Breast epithelium (tissue), 4 donors: ENCODE measurements at regions not wholly inside any gene's neighbourhood (a gene's known extent, or its start where the extent isn't known, plus 50 kb on each side); places are given as distances from the start of the nearest gene placed in this dataset.

ENCODE experiments used
- DNase-seq, 2 donors: peaks; one replicate each; pipeline ENCODE4 v3.0.0-alpha.2; 2019; ENCODE audit warnings: low spot score in 2 of 2
- H3K27ac ChIP-seq, 2 donors: fragments of 200-600 bp; sonication (generic) in 1 of 2; one replicate each; pipeline ENCODE4 v1.5.1; 2016 to 2019; ENCODE audit warnings: mild to moderate bottlenecking in 1 of 2
- H3K27me3 ChIP-seq, 2 donors: fragments of 200-600 bp; sonication (generic) in 1 of 2; one replicate each; pipeline versions ENCODE4 v1.5.1 to v1.6.0; 2017 to 2019; ENCODE audit warnings: control low read depth in 1 of 2, mild to moderate bottlenecking in 1 of 2
- H3K36me3 ChIP-seq: fragments of 200-600 bp; one replicate; pipeline ENCODE4 v1.5.1; 2019
- H3K4me1 ChIP-seq, 2 donors: fragments of 200-600 bp; sonication (generic); one replicate each; pipeline ENCODE4 v1.5.1; 2016 to 2019; ENCODE audit warnings: control low read depth in 1 of 2
- H3K4me3 ChIP-seq, 3 donors: fragments of 200-600 bp; sonication (generic); 1 replicate in 2 of 3; 2 replicates in 1 of 3; pipeline ENCODE4 v1.5.1; 2016 to 2019; ENCODE audit warnings: mild to moderate bottlenecking in 3 of 3, moderate library complexity in 2 of 3
- H3K9me3 ChIP-seq, 2 donors: fragments of 200-600 bp; sonication (generic) in 1 of 2; one replicate each; pipeline ENCODE4 v1.5.1; 2016 to 2019; ENCODE audit warnings: control low read depth in 1 of 2
- CTCF ChIP-seq, 3 donors: fragments of 450-650 bp; IDR thresholded peaks; one replicate each; pipeline ENCODE4 v1.5.1; 2016 to 2017; ENCODE audit warnings: antibody characterized with exemption in 3 of 3, mild to moderate bottlenecking in 3 of 3, moderate library complexity in 3 of 3
- POLR2A ChIP-seq: fragments of 450-650 bp; IDR thresholded peaks from one replicate; pipeline ENCODE4 v1.6.1; 2016; ENCODE audit warnings: antibody characterized with exemption, mild to moderate bottlenecking, moderate library complexity
- POLR2AphosphoS5 ChIP-seq, 3 donors: sonication (generic); formaldehyde crosslinking; IDR thresholded peaks; one replicate each; pipeline ENCODE4 v1.6.1; 2017; ENCODE audit warnings: antibody characterized with exemption in 3 of 3
- intact Hi-C: fragments of 100-400 bp; cut with DNase I; formaldehyde crosslinking; loops from one replicate; pipeline ENCODE4 v1.15.1; 2023; ENCODE audit warnings: low total_unique reads

GRCh38 chr4:144910723-144911122 is 187.3 kb downstream of the ANAPC10 start:
- DNase-seq, result no peak
- no peaks in the 10 kb centered on the region for H3K36me3 ChIP-seq
- no peaks in the 10 kb centered on the region for H3K27me3 ChIP-seq
- no peaks in the 10 kb centered on the region for H3K9me3 ChIP-seq
- H3K4me1 ChIP-seq, result no peaks in the 10 kb centered on the region
- TF ChIP-seq CTCF (IDR thresholded peaks at IDR 0.05) (no peak), POLR2AphosphoS5 (IDR thresholded peaks at IDR 0.05) (no peak), POLR2A (no peak)
- H3K27ac ChIP-seq, result no peak overlapping the region
- intact Hi-C loops, result no loop called here
- H3K4me3 ChIP-seq, result no peak overlapping the region
